ENCODE measurements at regions not wholly inside any gene's neighbourhood (a gene's known extent, or its start where the extent isn't known, plus 50 kb on each side); places are given as distances from the start of the nearest gene placed in this dataset.
"Not testable (repeated sequence)": the region's sequence is repeated elsewhere in the genome, so short reads cannot be mapped to it uniquely, and the experiment has no call there.

DNA sequence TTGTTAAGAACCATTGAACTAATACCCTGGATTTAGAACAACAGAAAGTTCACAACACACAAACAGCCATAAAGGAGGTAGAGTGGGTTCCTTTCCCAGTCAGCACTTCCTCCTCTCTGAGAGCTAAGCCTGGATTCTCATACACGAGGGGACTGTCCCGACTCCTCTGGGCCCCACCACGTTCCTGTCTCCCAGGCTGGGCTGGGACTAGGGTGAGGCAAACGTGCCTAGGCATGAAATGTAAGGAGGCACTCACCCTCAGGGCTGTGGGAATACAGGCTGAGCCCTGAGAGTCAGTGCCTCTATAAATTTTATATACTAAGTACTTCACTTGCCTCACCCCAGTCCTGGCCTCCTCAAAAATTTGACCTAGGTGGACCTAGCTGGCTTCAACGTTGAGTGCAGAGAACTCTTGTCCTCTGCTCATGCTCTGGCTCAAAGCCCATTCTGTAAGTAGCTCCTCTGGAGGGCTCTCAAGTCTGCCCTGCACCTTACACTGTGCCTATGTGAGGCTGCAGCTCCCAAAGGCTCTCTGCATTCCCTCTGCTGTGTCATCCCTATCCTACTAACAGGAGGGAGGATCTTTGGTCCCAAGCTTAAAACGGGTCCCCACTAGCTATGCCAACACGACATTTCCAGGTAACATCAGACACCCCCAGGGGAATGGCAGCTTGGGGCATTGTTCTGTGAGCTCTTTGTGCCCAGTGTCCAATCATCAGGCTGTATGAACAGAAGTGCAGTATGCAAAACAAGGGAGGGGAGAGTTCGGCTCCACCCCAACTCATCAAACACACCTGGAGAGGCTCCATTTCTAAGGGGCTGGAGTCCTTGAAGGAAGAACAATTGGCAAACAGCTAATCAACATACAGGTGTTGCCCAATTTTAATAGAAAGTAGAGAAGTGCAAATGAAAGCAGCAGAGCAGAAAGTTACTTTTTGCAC is 233.2 kb downstream of the RPLP1 start:
- no peak for DNase-seq

DNA sequence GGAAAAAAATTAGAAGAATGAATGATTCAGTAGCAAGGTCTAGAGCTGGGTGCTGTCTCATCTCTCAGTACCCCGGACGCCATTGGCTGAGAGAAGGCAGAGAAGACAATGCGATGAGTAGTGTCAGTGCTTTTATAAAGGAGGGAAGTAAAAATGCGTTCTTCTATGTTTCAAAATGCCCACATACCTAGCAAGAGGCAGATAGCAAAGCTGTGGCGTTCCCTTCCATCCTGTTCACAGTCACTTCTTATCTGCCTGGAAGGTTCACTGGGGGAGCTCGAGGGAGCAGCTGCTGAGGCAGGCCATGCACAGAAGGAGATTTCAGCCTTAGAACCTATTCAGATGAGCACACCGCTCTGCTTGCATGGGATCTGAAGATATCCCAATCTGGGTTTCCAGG is 234.0 kb downstream of the RPLP1 start:
- no peak for DNase-seq

DNA sequence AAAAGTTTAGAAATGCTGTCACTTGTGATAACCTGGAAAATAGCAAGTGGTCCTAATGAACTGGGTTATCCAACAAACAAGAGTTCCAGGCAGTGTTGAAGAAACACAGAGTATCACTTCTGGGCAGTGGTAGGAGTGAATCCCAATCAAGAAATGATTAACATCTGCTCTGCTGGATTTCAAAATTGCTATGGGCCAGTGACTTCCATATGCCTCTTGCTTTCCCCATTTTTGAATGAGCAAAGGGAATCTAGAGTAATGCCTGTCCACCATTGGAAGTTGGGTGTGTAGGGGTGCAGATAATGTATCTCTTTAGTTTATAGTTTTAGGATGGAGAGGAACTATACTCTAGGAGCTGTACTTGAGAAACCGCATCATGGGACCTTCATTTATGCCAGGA is 236.5 kb downstream of the RPLP1 start:
- DNase-seq: no peak

DNA sequence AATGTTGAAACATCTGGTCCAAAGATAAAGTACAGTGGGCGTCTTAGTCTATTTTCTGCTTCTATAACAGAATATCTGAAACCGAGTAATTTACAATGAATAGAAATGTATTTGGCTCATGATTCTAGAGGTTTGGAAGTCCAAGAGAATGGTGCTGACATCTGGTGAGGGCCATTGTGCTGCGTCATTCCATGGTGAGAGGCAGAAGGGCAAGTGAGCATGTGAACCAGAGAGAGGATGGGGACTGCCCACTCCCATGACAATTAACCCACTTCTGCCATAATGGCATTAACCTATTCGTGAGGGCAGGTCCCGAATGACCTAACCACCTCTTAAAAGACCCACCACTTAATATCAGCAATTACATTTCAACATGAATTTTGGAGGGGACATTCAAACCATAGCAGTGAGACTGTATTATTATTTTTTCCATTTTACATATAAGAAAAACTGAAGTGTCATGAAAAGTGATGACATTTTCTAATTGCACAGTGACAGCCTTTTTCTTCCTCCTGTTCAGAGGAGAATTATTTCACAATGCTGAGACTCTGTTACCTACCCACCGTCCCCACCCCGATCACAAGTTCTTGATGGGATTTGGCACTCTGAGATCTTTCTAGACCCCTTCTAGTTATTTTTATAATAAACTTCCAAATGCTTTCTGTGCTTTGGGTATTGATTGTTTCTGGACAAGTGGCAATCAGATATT is 238.8 kb downstream of the RPLP1 start:
- no peak for DNase-seq

DNA sequence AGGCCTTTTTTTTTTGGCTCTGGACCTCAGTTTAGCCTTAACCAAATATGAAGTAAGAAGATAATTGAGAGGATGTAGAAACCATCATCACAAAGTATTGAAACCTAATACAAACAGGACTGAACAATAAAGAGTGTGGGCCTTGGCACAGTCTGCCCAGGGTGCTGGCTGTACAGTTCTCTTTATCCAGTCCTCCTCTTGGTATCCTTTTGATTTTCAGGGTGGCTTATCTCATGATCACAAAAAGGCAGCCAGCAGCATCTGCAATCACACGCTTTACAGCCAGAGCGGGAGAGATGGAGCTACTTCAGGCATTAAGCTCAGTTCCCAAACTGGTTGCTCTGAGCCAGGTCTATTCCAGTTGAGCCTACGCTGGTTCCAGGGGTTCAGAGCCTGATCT is 239.7 kb downstream of the RPLP1 start:
- no peak for DNase-seq

DNA sequence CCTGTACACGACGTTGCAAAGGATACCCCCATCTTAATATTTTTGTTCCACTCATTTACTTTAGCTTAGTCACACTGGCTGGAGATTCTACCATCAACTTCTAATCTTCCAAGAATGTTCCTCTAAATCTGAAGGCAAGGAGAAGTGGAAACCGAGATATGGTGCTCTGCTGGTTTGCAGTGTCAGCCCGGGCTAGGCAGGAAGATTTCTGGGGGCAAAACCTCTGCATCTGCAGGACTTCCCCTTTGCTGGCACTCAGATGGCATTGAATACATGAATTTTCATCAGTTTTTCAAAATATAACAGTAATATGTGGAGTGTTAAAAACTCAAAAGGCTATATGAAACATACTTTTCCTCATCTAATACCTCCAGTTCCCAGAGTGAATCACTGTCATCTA is 240.4 kb downstream of the RPLP1 start:
- DNase-seq: no peak

DNA sequence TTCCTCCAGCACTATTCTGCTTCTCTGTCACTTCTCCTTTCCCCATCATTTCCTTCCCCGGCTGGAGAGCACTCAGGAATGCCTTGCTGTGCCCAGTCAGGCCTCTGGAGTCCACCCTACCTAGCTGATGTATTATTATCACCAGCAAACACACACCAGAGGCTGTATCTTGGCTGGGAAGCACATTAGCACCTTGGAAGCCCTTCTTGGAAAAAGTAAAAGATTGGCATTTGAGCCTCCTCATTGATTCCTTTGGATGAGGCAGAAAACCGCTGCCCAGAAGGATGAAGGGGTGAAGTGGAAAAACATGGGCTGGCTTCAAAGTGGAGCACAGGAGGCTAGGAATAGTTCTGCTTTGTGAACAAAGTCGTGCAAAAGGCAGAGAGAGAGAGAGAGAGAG is 244.3 kb downstream of the RPLP1 start:
- no peak for DNase-seq

DNA sequence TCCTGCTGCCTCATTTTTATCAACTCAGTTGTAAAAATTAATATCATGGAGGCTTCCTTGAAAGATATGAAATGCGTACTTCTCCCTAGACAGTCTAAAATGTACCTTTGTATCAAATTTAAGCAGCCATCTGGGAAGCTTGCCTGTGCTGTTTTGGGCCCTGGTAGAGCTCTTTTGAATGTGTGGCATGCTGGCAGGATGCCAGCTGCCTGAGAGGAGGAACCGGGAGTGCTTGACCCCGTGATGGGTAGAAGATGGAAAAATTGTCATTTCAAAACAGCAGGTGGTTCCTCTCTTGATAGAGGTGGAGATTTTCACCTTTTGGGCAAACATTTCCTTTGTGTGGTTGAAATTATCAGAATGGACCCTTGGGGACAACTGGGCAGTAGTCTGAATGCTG is 245.3 kb downstream of the RPLP1 start:
- peak in 1 of 2 experiments; percentile 19 for DNase-seq

DNA sequence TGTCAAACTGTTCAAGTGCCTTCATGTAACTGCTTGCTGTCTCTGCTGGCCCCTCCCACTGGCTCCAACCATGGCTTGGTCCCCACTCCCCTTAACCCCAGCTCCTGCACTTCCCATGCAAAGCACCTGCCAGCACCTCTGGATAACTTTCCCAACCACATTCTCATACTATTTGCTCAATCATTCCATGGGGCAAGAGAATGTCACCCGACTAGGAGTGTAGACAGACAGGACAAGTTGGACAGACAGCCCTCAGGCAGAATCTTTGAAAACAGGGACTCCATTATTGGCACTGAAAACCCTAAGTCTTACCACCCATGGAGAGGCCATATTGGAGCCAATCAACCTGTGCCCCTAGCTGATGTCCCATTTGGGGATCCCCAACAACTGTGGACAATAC is 246.5 kb downstream of the RPLP1 start:
- DNase-seq: no peak

DNA sequence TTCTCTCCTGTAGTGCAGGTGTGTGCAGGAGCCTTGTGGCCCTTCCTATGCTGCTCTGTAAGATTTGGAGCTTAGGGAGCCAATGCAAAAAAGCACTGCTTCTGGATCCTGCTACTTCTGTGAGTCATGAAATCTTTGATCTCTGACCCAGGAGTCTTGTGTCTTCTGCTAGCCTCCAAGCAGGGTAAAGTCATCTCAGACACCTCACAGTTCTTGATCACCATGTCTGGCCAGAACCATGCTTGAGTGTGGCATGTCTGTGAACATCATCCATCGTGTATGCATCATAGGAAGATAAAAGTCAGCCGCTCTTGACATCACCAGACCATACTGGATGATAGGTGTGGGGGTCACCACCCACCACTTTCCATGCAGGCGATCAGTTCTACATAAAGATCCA is 247.8 kb downstream of the RPLP1 start:
- no peak for DNase-seq

DNA sequence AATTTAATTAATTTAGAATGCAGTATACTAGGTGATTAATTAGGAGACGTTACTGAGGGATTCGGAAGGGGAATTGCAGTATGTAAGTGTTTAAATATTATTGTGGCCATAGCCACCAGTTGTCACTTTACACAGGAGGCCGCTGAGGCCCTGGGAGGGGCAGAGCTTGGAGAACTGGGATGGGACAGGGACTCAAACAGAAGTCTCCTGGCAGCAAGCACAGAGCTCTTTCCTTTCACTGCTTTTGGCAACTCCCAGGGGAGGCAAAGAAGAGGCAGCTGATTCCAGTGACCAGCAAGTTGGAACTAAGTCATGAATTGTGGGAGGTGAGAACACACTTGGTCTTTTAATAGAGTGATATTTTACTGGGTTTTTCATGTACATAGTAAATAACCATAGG is 248.6 kb downstream of the RPLP1 start:
- no peak for DNase-seq

DNA sequence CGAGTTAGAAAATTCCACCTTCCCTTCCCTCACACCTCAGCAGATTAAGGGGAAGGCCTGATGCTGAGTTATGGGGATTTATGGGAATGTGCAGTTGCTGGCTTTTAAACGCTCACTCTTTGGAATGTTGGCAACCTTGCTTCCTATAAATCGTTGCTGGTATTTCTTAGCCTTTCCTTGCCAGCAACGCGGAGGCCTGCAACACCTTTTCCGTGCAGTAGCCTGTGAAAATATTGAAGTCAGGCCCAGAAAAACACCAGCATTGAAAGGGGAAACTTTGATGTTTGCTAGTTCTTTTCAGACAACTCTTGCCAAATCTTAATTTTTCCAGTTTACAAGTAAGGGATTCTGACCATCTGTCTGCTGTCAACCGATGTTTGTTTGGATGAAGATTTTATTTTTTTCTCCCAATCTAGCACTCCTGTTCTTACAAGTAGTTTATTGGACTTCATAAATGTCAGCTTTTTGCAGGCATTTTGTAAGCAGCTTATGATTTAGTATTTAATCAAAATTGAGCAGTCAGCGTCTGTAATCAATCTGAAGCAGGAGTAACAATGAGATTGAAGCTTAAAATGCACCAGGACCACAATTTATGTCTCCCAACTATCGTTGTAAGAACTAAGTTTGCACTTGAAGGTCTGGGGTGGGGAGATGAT is 251.0 kb downstream of the RPLP1 start:
- no peak for DNase-seq

DNA sequence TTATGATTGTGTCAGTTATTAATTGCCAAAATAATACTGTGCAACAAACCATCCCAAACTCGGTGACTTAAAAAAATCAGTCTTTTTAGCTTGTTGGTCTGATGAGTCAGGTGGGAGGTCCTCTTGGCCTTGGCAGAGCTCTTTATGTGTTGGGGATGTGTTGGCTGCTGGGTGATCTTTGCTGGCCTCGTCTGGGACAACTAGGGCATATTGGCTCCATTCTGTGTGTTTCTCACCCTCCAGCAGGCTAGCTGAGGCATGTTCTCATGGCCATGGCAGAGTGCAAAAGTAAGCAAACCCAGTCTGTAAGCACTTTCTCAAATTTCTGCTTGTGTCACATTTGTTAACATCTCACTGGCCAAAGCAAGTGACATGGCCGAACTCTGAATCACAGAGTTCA is 251.6 kb downstream of the RPLP1 start:
- DNase-seq: no peak

DNA sequence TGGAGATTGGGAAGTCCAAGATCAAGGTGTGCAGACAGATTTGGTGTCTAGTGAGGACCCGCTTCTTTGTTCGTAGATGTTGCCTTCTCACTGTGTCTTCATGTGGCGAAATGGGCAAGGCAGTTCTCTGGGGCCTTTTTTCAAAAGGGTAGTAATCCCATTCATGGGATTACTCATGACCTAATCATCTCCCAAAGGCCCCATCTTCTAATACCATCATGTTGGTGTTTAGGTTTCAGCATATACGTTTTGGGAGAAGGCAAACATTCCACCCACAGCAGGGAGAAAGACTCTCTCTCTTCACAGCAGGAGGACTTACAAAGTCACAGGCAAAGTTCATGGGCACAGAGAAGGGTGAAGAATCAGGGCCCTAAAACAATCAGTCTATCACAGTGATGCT is 252.1 kb downstream of the RPLP1 start:
- DNase-seq: no peak

DNA sequence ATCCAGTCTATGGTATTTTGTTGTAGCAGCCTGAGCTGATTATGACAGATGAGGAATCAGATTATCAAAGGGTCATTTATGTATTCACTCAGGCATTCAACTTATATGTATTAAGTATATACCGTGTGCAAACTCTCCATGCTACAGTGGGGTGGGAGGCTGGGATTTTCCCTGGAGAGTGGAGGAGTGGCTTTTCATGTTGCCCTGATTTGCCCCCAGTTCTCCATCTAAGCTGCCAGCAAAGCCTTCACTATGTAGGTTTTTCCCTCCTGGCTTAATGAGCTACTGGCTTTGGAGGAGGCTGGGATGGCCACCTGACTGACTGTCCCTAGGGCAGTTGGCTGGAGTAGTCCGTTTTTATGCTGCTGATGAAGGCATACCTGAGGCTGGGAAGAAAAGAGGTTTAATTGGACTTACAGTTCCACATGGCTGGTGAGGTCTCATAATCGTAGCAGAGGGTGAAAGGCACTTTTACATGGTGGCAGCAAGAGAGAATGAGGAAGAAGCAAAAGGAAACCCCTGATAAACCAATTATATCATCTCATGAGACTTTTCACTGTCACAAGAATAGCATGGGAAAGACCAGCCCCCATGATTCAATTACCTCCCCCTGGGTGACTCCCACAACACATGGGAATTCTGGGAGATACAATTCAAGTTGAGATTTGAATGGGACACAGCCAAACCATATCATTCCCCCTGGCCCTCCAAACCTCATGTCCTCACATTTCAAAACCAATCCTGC is 253.9 kb downstream of the RPLP1 start:
- DNase-seq: no peak

DNA sequence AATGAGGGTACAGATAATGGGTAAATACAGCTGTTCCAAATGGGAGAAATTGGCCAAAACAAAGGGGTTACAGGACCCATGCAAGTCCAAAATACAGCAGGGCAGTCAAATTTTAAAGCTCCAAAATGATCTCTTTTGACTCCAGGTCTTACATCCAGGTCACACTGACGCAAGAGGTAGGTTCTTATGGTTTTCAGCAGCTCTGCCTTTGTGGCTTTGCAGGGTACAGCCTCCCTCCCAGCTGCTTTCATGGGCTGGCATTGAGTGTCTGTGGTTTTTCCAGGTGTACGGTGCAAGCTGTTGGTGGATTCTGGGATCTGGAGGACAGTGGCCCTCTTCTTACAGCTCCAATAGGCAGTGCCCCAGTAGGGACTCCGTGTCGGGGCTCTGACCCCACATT is 254.6 kb downstream of the RPLP1 start:
- not testable (repeated sequence) for DNase-seq

DNA sequence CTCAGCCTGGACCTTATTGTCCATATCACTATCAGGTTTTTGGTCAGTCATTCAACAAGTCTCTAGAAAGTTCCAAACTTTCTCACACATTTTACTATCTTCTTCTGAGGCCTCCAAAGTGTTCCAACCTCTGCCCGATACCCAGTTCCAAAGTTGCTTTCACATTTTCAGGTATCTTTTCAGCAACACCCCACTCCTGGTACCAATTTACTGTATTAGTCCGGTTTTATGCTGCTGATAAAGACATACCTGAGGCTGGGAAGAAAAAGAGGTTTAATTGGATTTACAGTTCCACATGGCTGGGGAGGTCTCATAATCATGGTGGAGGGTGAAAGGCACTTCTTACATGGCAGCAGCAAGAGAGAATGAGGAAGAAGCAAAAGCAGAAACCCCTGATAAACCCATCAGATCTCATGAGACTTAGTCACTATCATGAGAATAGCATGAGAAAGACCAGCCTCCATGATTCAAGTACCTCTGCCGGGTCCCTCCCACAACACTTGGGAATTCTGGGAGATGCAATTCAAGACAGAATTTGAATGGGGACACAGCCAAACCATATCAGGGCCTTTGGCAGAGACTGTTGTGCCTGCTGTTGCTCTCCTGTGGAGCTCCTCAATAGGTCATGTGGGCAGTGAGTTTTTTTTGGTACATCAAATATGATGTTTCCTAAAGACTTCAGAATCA is 256.0 kb downstream of the RPLP1 start:
- not testable (repeated sequence) for DNase-seq

DNA sequence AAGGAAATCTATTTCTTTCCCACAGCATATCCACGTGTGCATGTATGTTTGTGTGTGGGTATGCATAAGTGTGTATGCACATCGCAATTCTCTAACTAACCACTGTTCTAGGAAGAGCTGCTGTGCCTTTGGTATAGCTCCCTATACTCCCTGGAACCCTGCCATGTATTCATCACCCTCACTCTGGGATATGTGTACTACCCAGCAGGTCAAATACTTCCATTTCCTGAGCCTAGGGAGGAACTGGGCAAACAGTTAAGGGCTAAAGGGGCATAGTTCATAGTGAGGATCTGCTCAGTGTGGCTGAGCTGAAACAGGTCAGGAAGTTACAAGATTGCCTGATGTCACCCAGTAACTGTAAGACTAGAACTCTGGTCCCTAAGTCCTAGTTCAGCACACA is 260.4 kb downstream of the RPLP1 start:
- no peak for DNase-seq

DNA sequence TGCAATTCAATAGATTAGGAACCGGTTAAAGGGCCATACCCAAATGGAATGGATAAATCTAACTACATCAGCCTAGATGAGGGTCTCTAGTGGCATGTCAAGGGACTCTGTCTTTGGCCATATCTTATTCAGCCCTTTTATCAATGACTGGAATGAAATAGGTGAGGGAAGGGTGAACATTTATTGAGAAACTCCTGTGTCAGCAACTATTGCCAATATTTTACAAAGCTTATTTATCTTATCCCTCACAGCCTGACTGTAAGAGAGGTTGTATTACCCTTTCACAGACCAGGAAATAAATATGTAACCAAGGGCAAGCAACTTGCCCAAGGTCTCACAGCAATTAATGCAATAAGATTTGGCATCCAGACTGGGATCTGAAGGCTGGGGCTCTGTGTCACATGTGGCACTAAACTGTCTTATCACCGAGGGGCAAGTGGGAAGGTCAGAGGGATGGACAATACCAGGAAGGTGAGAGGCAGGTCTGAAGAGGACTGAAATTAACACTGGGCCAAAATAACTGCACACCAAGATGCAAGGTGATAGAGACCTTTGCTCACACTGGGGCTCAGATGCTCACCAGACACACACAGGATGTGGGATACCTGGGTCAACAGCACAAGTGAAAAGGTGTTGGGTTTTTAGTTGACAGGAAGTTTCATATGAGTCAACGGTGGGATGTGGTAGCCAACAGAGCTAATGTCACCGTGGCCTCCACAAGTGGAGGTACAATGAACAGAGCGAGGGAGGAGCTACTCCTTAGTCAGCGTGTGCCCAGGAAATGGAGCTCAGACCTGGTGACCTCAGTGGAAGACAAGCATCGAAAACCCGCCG is 261.3 kb downstream of the RPLP1 start:
- DNase-seq: no peak

DNA sequence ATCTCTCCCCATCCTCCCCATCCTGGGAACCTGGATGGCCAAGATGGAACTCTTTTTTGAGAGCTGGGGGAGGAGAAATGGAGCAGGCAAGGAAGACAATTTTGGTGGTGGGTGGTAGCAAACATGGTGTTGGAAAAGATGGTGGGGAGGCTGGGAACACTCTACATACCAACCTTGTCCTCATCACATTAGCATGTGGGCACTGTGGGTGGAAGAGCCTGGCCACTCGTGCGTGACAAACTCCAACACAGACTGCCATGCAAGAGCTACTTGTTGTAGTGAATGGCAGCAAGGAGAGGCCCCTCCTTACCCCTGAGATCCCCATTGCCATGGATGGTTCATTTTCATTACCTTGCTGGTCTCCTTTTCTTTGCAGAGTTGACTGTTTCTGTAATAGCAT is 262.6 kb downstream of the RPLP1 start:
- no peak for DNase-seq

DNA sequence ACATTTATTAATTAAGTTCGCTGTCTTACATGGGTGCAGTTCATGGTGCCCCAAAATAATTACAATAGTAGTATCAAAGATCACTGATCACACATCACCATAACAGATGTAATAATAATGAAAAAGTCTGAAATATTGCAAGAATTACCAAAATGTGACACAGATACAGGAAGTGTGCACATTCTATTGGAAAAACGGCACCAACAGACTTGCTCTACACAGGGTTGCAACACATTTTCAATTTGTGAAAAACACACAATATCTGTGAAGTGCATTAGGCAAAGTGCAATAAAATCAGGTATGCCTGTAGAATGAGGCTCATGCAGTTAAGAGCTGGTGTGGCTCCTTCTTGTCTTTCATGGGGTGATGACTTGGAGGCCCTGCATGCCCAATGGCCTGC is 265.8 kb downstream of the RPLP1 start:
- no peak for DNase-seq

DNA sequence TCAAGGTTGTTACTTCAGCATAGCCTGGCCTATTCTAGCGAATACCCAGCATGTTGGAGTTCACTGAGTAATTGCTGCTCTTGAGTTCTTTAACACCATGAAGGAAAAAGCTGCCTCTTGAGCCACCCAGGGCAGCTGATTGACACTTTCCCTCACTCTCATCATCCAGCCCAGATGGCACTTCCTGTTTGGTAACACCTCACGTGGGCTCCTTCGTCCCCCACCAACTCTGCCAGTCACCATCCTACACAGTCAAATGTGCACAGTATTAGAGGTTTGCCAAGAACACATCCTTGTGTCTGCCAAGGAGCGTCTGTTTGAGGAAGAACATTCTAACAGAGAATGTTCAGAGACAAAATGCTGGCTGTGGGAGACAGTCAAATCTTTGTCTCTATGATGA is 266.3 kb downstream of the RPLP1 start:
- DNase-seq: no peak

All from SHP77 (cell line).